Osteoblast (primary cell): ENCODE measurements at regions not wholly inside any gene's neighbourhood (a gene's known extent, or its start where the extent isn't known, plus 50 kb on each side); places are given as distances from the start of the nearest gene placed in this dataset.

Experiments used
- DNase-seq: peaks from one replicate; pipeline ENCODE4 v3.0.0; 2011; ENCODE audit warnings: low spot score, mixed read lengths; ENCODE audit not compliant: insufficient read length; ENCODE audit errors: missing footprints
- H2AFZ ChIP-seq: 2 replicates; pipeline ENCODE4 v1.6.0; 2011; ENCODE audit warnings: mild to moderate bottlenecking, low read length
- H3K27ac ChIP-seq: 2 replicates; pipeline ENCODE4 v1.5.1; 2011; ENCODE audit warnings: mild to moderate bottlenecking, low read depth, low read length, moderate library complexity
- H3K27me3 ChIP-seq: 2 replicates; pipeline ENCODE4 v1.6.0; 2012; ENCODE audit warnings: mild to moderate bottlenecking, control low read depth, inconsistent platforms, low read length, moderate library complexity; ENCODE audit not compliant: insufficient read depth
- H3K36me3 ChIP-seq: 2 replicates; pipeline ENCODE4 v1.5.1; 2011; ENCODE audit warnings: mild to moderate bottlenecking, low read length, control low read depth, moderate library complexity; ENCODE audit not compliant: insufficient read depth
- H3K4me1 ChIP-seq: 2 replicates; pipeline ENCODE4 v1.5.1; 2011; ENCODE audit warnings: mild to moderate bottlenecking, low read length, control low read depth, moderate library complexity; ENCODE audit not compliant: insufficient read depth
- H3K4me2 ChIP-seq: 2 replicates; pipeline ENCODE4 v1.6.0; 2011; ENCODE audit warnings: mild to moderate bottlenecking, low read length; ENCODE audit not compliant: insufficient read depth
- H3K4me3 ChIP-seq: fragments of 200-600 bp; sonication (generic); 3 replicates; pipeline ENCODE4 v1.5.1; 2012; ENCODE audit warnings: mild to moderate bottlenecking, low read length, inconsistent platforms; ENCODE audit not compliant: insufficient read depth
- H3K79me2 ChIP-seq: 2 replicates; pipeline ENCODE4 v1.6.0; 2012; ENCODE audit warnings: mild to moderate bottlenecking, low read length, control low read depth, inconsistent platforms; ENCODE audit not compliant: insufficient read depth
- H3K9me3 ChIP-seq: 2 replicates; pipeline ENCODE4 v1.5.1; 2011; ENCODE audit warnings: low read depth, low read length, control low read depth
- H4K20me1 ChIP-seq: 2 replicates; pipeline ENCODE4 v1.6.0; 2012; ENCODE audit warnings: mild to moderate bottlenecking, low read length, control low read depth; ENCODE audit not compliant: insufficient read depth
- CTCF ChIP-seq: IDR thresholded peaks from 2 replicates; pipeline ENCODE4 v1.5.1; 2011; ENCODE audit warnings: mild to moderate bottlenecking, low read depth, low read length, moderate library complexity; ENCODE audit errors: extremely low read depth

- Histone ChIP-seq H3K9me3 (no peaks in the 10 kb centered on the region), H3K36me3 (no peaks in the 10 kb centered on the region), H3K4me1 (no peaks in the 10 kb centered on the region), H3K27me3 (peaks cover 9% of the 10 kb centered on the region), H2AFZ (no peak overlapping the region), H3K4me3 (no peak overlapping the region), H4K20me1 (no peaks in the 10 kb centered on the region), H3K79me2 (no peaks in the 10 kb centered on the region), H3K27ac (no peak overlapping the region), H3K4me2 (no peak overlapping the region)
- TF ChIP-seq CTCF: no peak
- DNase-seq: no peak
These were observed 86.3 kb upstream of the IER5L start for GRCh38 chr9:129264388-129264787.

GRCh38 chr9:129263836-129264235 lies 85.8 kb upstream of the IER5L start:
- Histone ChIP-seq H4K20me1 (no peaks in the 10 kb centered on the region), H3K27me3 (peaks cover 14% of the 10 kb centered on the region), H3K4me1 (peaks cover 3% of the 10 kb centered on the region), H3K9me3 (no peaks in the 10 kb centered on the region), H2AFZ (no peak overlapping the region), H3K27ac (no peak overlapping the region), H3K79me2 (no peaks in the 10 kb centered on the region), H3K4me3 (no peak overlapping the region), H3K36me3 (no peaks in the 10 kb centered on the region), H3K4me2 (no peak overlapping the region)
- no peak for DNase-seq
- no peak for TF ChIP-seq CTCF

- Histone ChIP-seq H3K36me3 (no peaks in the 10 kb centered on the region), H2AFZ (no peak overlapping the region), H3K4me2 (no peak overlapping the region), H3K4me3 (no peak overlapping the region), H3K4me1 (peaks cover 10% of the 10 kb centered on the region), H3K27ac (no peak overlapping the region), H3K9me3 (no peaks in the 10 kb centered on the region), H4K20me1 (no peaks in the 10 kb centered on the region), H3K27me3 (peaks cover 22% of the 10 kb centered on the region), H3K79me2 (no peaks in the 10 kb centered on the region)
- TF ChIP-seq CTCF: no peak
- DNase-seq: no peak
These were observed 84.2 kb upstream of the IER5L start for GRCh38 chr9:129262261-129262660.

GRCh38 chr9:129259375-129259774 lies 81.3 kb upstream of the IER5L start:
- TF ChIP-seq CTCF: no peak
- no peak overlapping the region for H2AFZ ChIP-seq
- H3K36me3 ChIP-seq: no peaks in the 10 kb centered on the region
- peaks cover 11% of the 10 kb centered on the region for H3K4me1 ChIP-seq
- no peak for DNase-seq
- no peak overlapping the region for H3K4me3 ChIP-seq
- peaks cover 22% of the 10 kb centered on the region for H3K27me3 ChIP-seq
- H3K9me3 ChIP-seq: no peaks in the 10 kb centered on the region
- no peaks in the 10 kb centered on the region for H3K79me2 ChIP-seq
- H4K20me1 ChIP-seq: no peaks in the 10 kb centered on the region
- no peak overlapping the region for H3K4me2 ChIP-seq
- no peak overlapping the region for H3K27ac ChIP-seq
